Endometrium (tissue), 2 donors: ENCODE measurements at regions not wholly inside any gene's neighbourhood (a gene's known extent, or its start where the extent isn't known, plus 50 kb on each side); places are given as distances from the start of the nearest gene placed in this dataset.
A peak's percentile ranks its signal among the peaks of the same experiment; 100 is the strongest.
"Not testable (repeated sequence)": the region's sequence is repeated elsewhere in the genome, so short reads cannot be mapped to it uniquely, and the experiment has no call there.

Source experiments
- FAIRE-seq: peaks from 2 replicates; lab custom pipeline; 2012; peaks lifted over from hg19 to GRCh38; lab: Jason Lieb, UNC
- donor health status: control.
- donor health status: control.

- no peak for FAIRE-seq
Measured at GRCh38 chr7:68014031-68014736, 1017.6 kb downstream of the TYW1 start.

DNA sequence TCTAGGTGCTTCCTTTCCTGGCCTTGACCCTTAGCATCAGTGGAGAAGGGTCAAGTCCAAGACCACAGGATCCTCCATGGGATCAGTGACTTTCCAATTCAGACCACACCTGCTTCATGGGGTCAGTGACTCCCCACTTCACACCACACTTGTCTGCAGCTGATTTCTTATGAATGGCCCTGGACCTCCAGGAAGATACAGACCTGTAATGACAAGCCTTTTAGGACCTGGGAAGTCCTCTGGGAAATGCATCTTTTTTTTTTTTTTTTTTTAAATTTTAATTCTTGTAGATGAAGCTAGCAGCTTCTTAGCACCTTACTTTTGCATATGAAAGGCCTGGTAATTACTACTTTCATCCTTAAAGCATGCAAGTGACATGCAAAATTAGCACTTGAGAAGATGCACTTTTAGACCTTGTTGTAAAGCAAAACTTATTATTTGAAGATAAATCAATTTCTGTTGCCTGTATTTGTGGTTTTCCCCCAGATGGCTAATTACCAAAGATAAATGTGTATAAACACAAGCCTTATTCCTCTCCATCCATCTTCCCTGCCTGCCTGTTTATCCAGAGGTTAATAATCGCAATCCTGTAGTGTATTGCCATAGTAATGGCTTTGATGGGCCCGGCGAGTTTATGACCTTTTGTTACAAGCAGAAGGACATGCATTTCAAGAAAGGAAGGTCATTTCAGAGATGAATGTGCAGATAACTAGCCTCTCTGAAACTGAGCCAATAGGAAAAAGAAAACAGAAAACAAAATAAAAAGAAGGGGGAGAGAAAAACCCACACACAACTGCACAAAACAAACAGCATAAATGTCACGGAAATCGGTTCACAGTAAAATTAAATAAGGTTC lies 1018.7 kb downstream of the TYW1 start:
- FAIRE-seq, result peak; percentile 98

DNA sequence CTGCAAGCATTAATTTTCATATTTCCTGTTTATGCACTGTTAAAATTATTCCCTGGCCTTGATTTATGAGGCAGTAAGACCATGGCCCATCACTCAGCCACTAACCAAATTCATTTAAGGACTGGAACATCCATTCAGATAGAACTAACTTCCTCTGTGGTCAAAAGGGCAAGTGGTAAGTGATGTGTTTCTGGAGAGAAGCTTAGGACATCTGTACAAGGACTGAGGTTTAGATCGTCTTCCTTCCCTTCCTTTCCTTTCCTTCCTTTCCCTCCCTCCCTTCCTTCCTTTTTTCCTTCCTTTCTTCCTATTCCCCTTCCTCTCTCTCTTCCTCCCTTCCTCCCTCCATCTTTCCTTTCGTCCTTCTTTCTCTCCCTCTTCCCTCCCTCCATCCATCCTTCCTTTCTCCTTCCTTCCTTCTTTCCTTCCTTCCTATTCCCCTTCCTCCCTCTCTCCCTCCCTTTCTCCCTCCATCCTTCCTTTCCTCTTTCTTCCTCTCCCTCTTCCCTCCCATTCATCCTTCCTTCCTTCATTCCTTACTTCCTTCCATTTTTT lies 1019.4 kb downstream of the TYW1 start:
- no peak for FAIRE-seq

- FAIRE-seq, result no peak
Measured at GRCh38 chr7:68020102-68020501, 1023.5 kb downstream of the TYW1 start.

GRCh38 chr7:68025369-68025768 lies 1028.7 kb downstream of the TYW1 start:
- FAIRE-seq, result no peak

DNA sequence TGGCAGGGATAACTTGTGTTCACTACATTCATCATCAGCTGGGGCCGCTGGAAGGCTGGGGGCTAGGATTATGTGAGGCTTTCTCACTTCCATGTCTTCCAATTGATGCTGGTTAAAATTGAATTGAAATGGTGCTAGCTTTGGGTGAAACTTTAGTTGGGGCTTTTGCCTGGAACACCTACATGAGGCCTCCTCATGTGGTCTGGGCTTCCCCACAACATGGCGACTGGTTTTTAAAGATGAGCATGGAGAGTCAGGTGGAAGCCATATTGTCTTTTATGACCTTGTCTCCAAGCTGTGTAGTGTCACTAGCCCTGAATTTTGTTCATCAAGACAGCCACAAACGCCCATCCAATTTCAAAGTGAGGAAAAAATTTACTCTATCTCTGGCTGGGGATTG lies 1033.9 kb downstream of the TYW1 start:
- no peak for FAIRE-seq

GRCh38 chr7:68031180-68031943 lies 1034.7 kb downstream of the TYW1 start:
- no peak for FAIRE-seq

DNA sequence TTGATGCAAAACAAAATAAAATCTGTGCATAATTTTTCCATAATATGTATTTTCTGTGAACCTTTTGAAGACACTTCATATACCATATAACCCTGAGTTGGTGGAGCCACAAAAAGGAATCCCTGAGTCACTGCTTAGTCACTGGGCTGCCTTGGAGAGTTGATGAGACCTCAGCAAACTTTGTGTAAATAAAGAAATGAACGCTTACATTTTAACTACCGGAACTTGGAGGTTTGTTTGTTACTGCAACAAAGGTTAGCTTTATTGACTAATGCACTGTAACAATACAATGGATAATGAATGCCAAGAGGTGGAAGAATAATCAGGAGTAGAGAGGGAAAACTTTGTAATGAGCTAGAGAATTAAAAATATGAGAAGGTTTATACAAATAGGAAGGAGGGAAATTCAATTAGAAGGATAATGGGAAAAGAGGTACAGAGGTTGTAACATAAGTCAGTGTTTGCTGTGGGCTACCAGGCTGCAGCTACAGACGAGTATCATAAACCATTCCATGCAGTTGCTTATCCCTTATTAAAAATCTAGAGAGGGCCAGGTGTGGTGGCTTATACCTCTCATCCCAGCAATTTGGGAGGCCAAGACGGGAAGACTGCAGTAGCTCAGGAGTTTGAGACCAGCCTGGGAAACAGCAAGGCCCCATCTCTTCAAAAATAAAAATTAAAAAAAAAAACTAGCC lies 1042.1 kb downstream of the TYW1 start:
- no peak for FAIRE-seq

GRCh38 chr7:68041554-68041953 lies 1044.9 kb downstream of the TYW1 start:
- FAIRE-seq, result no peak

- FAIRE-seq, result no peak
Measured at GRCh38 chr7:68043546-68043945, 1046.9 kb downstream of the TYW1 start.

- FAIRE-seq, result no peak
Measured at GRCh38 chr7:68050627-68051026, 1054.0 kb downstream of the TYW1 start.

DNA sequence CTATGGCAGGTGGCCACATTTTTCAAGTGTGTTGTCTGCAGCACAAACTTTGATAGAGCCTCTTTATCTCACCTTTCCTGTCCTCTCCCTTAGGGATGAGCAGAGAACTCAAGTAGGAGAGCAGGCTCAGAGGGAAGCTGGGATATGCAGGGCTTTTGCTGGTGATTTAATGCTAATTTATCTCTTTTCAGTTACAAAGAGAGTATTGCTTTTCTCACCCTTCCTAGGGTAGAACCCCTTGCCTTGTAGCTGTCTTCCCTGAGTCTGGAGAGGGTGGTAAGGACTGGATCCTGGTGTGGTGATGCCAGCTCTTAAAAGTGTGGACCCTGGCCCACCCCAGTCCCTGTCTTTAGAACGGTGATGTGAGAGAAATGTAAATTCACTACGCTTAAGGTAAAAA lies 1061.4 kb downstream of the TYW1 start:
- FAIRE-seq, result no peak

GRCh38 chr7:68063171-68063570 lies 1066.5 kb downstream of the TYW1 start:
- no peak for FAIRE-seq

GRCh38 chr7:68065581-68065980 lies 1068.9 kb downstream of the TYW1 start:
- no peak for FAIRE-seq

GRCh38 chr7:68067845-68068244 lies 1071.2 kb downstream of the TYW1 start:
- FAIRE-seq, result no peak

DNA sequence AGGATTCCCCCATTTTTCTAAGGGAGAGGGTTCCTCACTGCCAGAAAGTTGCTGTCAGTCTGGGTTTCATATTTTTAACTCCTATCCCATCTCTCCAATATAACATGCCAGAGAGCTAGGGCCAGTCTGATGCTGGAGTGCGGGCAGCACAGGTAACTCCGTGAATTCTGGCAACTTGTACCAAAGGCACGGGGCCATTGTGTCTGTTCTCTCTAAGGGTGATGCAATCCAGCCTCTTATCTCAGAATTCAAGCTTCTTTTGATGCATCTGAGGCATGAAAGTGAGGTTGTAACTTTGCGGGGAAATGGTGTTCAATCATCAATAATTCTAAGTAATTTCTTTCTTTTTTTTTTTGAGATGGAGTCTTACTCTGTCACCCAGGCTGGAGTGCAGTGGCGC lies 1074.4 kb downstream of the TYW1 start:
- no peak for FAIRE-seq

DNA sequence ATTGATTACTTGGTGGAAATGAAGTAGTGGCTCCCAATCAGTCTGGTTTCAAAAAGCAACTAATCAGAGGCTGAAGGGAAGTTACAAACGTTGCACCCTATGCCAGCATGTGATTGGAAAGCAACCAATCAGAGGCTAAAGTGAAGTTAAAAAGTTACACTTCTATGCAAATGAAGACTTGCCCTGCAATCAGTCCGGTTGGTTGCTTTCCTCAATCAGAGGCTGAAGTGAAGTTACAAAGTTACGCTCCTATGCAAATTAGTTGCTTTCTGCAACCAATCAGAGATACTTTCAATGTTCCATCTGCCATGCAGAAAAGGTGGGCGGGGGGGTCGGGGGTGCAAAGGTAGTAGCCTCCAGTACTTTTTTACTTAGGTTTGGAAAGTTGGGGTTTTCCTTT lies 1077.1 kb downstream of the TYW1 start:
- no peak for FAIRE-seq

DNA sequence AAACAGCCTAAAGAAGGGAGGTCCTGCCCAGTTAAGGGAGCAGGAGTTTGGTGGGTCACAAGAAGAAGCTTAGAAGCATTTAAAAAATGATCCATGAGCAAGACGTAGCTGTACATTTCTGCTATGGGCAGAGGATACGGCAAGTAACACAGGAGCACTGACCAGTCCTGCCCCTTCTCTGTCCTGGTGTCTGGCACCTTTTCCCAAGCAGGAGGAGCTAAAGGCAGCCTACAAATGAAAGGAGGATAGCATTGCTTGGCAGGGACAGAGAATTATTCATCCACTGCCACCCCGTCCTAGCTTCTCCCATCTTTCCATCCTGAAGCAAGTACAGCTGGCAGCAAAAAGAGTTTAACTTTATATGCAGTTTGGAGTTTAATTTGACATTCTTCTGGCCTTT lies 1077.6 kb downstream of the TYW1 start:
- FAIRE-seq, result no peak

- FAIRE-seq, result no peak
Measured at GRCh38 chr7:68078157-68078710, 1081.6 kb downstream of the TYW1 start.

DNA sequence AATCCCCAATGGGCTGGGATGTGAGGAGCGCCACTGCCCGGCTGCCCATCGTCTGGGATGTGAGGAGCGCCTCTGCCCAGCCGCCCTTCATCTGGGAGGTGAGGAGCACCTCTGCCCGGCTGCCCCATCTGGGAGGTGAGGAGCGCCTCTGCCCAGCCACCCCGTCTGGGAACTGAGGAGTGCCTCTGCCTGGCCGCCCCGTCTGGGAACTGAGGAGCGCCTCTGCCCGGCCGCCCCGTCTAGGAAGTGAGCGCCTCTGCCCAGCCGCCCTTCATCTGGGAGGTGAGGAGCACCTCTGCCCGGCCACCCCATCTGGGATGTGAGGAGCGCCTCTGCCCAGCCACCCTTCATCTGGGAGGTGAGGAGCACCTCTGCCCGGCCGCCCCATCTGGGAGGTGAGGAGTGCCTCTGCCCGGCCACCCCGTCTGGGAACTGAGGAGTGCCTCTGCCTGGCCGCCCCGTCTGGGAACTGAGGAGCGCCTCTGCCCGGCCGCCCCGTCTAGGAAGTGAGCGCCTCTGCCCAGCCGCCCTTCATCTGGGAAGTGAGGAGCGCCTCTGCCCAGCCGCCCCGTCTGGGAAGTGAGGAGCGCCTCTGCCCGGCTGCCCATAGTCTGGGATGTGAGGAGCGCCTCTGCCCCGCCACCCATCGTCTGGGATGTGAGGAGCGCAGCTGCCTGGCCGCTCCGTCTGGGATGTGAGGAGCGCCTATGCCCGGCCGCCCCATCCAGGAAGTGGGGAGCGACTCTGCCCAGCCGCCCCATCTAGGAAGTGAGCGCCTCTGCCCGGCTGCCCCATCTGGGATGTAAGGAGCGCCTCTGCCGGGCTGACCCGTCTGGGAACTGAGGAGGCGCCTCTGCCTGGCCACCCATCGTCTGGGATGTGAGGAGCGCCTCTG lies 1085.7 kb downstream of the TYW1 start:
- not testable (repeated sequence) for FAIRE-seq
